ENCODE measurements at regions not wholly inside any gene's neighbourhood (a gene's known extent, or its start where the extent isn't known, plus 50 kb on each side); places are given as distances from the start of the nearest gene placed in this dataset.

GRCh38 chr11:64447831-64448598 lies 89.1 kb downstream of the RPS6KA4 start:
- DNase-seq (ENCODE audit: insufficient read length) (no peak), FAIRE-seq (no peak)
- no peak for TF ChIP-seq POLR2AphosphoS5 (IDR thresholded peaks at IDR 0.05; ENCODE audit: low read depth, low read length)

- no peak for TF ChIP-seq POLR2A (IDR thresholded peaks at IDR 0.05; ENCODE audit: low read depth, low read length)
- no peak for TF ChIP-seq POLR2AphosphoS5 (IDR thresholded peaks at IDR 0.05; ENCODE audit: low read depth, low read length)
- TF ChIP-seq TAF1 (IDR thresholded peaks at IDR 0.05; ENCODE audit: borderline replicate concordance, low read depth, low read length): no peak
- DNase-seq (ENCODE audit: insufficient read length): peak; percentile 69
- FAIRE-seq: peak; percentile 85
These were observed 89.8 kb downstream of the RPS6KA4 start for GRCh38 chr11:64448599-64449380.

GRCh38 chr11:64449381-64450167 lies 90.6 kb downstream of the RPS6KA4 start:
- no peak for TF ChIP-seq TAF1 (IDR thresholded peaks at IDR 0.05; ENCODE audit: borderline replicate concordance, low read depth, low read length)
- no peak for TF ChIP-seq POLR2AphosphoS5 (IDR thresholded peaks at IDR 0.05; ENCODE audit: low read depth, low read length)
- TF ChIP-seq POLR2A (IDR thresholded peaks at IDR 0.05; ENCODE audit: low read depth, low read length): no peak
- DNase-seq (ENCODE audit: insufficient read length) (peak; percentile 79), FAIRE-seq (peak; percentile 77)

GRCh38 chr11:64450168-64450560 lies 91.2 kb downstream of the RPS6KA4 start:
- TF ChIP-seq POLR2AphosphoS5 (IDR thresholded peaks at IDR 0.05; ENCODE audit: low read depth, low read length) (no peak), TAF1 (IDR thresholded peaks at IDR 0.05; ENCODE audit: borderline replicate concordance, low read depth, low read length) (no peak)
- no peak for DNase-seq (ENCODE audit: insufficient read length)
- FAIRE-seq: no peak

GRCh38 chr11:64451856-64452255 lies 92.9 kb downstream of the RPS6KA4 start:
- no peak for TF ChIP-seq POLR2A (IDR thresholded peaks at IDR 0.05; ENCODE audit: low read depth, low read length)
- TF ChIP-seq TAF1 (IDR thresholded peaks at IDR 0.05; ENCODE audit: borderline replicate concordance, low read depth, low read length): no peak
- TF ChIP-seq POLR2AphosphoS5 (IDR thresholded peaks at IDR 0.05; ENCODE audit: low read depth, low read length): no peak
- DNase-seq (ENCODE audit: insufficient read length): no peak
- no peak for FAIRE-seq

GRCh38 chr11:64453466-64453865 lies 94.5 kb downstream of the RPS6KA4 start:
- no peak for DNase-seq (ENCODE audit: insufficient read length)
- no peak for FAIRE-seq
- TF ChIP-seq POLR2AphosphoS5 (IDR thresholded peaks at IDR 0.05; ENCODE audit: low read depth, low read length) (no peak), POLR2A (IDR thresholded peaks at IDR 0.05; ENCODE audit: low read depth, low read length) (no peak), TAF1 (IDR thresholded peaks at IDR 0.05; ENCODE audit: borderline replicate concordance, low read depth, low read length) (no peak)

GRCh38 chr11:64455456-64456261 lies 96.7 kb downstream of the RPS6KA4 start:
- DNase-seq (ENCODE audit: insufficient read length): no peak
- TF ChIP-seq TAF1 (IDR thresholded peaks at IDR 0.05; ENCODE audit: borderline replicate concordance, low read depth, low read length): no peak
- no peak for TF ChIP-seq POLR2AphosphoS5 (IDR thresholded peaks at IDR 0.05; ENCODE audit: low read depth, low read length)
- no peak for TF ChIP-seq POLR2A (IDR thresholded peaks at IDR 0.05; ENCODE audit: low read depth, low read length)
- FAIRE-seq: no peak

GRCh38 chr11:64456509-64457320 lies 97.8 kb downstream of the RPS6KA4 start:
- TF ChIP-seq TAF1 (IDR thresholded peaks at IDR 0.05; ENCODE audit: borderline replicate concordance, low read depth, low read length): no peak
- no peak for TF ChIP-seq POLR2AphosphoS5 (IDR thresholded peaks at IDR 0.05; ENCODE audit: low read depth, low read length)
- no peak for TF ChIP-seq POLR2A (IDR thresholded peaks at IDR 0.05; ENCODE audit: low read depth, low read length)
- no peak for FAIRE-seq

GRCh38 chr11:64457416-64458010 lies 98.2 kb upstream of the SLC22A11 start:
- FAIRE-seq: no peak

More at GRCh38 chr11:64456509-64457320, 97.8 kb downstream of the RPS6KA4 start:
- DNase-seq (ENCODE audit: insufficient read length): no peak

GRCh38 chr11:64458997-64459396 lies 96.7 kb upstream of the SLC22A11 start:
- DNase-seq (ENCODE audit: insufficient read length) (no peak), FAIRE-seq (no peak)
- TF ChIP-seq TAF1 (IDR thresholded peaks at IDR 0.05; ENCODE audit: borderline replicate concordance, low read depth, low read length) (no peak), POLR2AphosphoS5 (IDR thresholded peaks at IDR 0.05; ENCODE audit: low read depth, low read length) (no peak), POLR2A (IDR thresholded peaks at IDR 0.05; ENCODE audit: low read depth, low read length) (no peak)

More at GRCh38 chr11:64457416-64458010, 98.2 kb upstream of the SLC22A11 start:
- TF ChIP-seq POLR2A (IDR thresholded peaks at IDR 0.05; ENCODE audit: low read depth, low read length) (no peak), TAF1 (IDR thresholded peaks at IDR 0.05; ENCODE audit: borderline replicate concordance, low read depth, low read length) (no peak), POLR2AphosphoS5 (IDR thresholded peaks at IDR 0.05; ENCODE audit: low read depth, low read length) (no peak)
- DNase-seq (ENCODE audit: insufficient read length): no peak

Data from GM12892 (cell line).